SK-N-SH (cell line): ENCODE measurements at regions not wholly inside any gene's neighbourhood (a gene's known extent, or its start where the extent isn't known, plus 50 kb on each side); places are given as distances from the start of the nearest gene placed in this dataset.

Source experiments
- CTCF ChIA-PET: fragments of 300-600, 350-600 bp; formaldehyde crosslinking; extraction: SDS; loops from one replicate; lab custom pipeline; 2021; lab: Yijun Ruan, JAX
- POLR2A ChIA-PET: fragments of 350-600 bp; sonication (Branson Sonifier 250); formaldehyde crosslinking; extraction: SDS; loops from one replicate; lab custom pipeline; 2020; ENCODE audit warnings: antibody characterized with exemption, inconsistent platforms; lab: Yijun Ruan, JAX
- DNase-seq: peaks from one replicate; pipeline ENCODE4 v3.0.0; 2012
- H2AFZ ChIP-seq: fragments of 200-600 bp; sonication (generic); 2 replicates; pipeline ENCODE4 v1.8.1; 2016; ENCODE audit warnings: antibody characterized with exemption, mild to moderate bottlenecking, low read depth
- H3F3A ChIP-seq: fragments of 200-600 bp; sonication (generic); replicated peaks from 2 replicates; pipeline ENCODE3; 2016; ENCODE audit warnings: antibody characterized with exemption, mild to moderate bottlenecking; ENCODE audit not compliant: insufficient read depth
- H3K27ac ChIP-seq, 2 experiments: fragments of 200-500 bp in 1 of 2; fragments of 200-600 bp in 1 of 2; sonication (Bioruptor generic) in 1 of 2; sonication (generic), shearing (Covaris generic) in 1 of 2; 2 replicates each; pipeline versions ENCODE4 v1.5.1 to v1.6.1; 2014 to 2016; ENCODE audit warnings: low read depth in 2 of 2, inconsistent platforms in 1 of 2, low read length in 1 of 2, mild to moderate bottlenecking in 1 of 2, mixed read lengths in 1 of 2
- H3K27me3 ChIP-seq: fragments of 200-600 bp; sonication (generic), shearing (Covaris generic); 2 replicates; pipeline ENCODE4 v1.6.1; 2016; ENCODE audit warnings: mixed run types; ENCODE audit not compliant: insufficient read depth
- H3K36me3 ChIP-seq, 2 experiments: fragments of 200-500 bp in 1 of 2; fragments of 200-600 bp in 1 of 2; sonication (Bioruptor generic) in 1 of 2; sonication (generic) in 1 of 2; replicated peaks in 1 of 2; 2 replicates each; pipeline versions ENCODE3 to v1.5.1; 2014 to 2016; ENCODE audit warnings: low read length in 1 of 2, mild to moderate bottlenecking in 1 of 2; ENCODE audit not compliant: insufficient read depth in 2 of 2, control insufficient read depth in 1 of 2
- H3K4me1 ChIP-seq, 2 experiments: fragments of 200-500 bp in 1 of 2; fragments of 200-600 bp in 1 of 2; sonication (Bioruptor generic) in 1 of 2; sonication (generic), shearing (Covaris generic) in 1 of 2; 2 replicates each; pipeline versions ENCODE4 v1.5.1 to v1.6.1; 2014 to 2016; ENCODE audit warnings: low read depth in 1 of 2, low read length in 1 of 2, mixed run types in 1 of 2; ENCODE audit not compliant: insufficient read depth in 2 of 2, control insufficient read depth in 1 of 2
- H3K4me2 ChIP-seq: fragments of 200-600 bp; sonication (generic), shearing (Covaris generic); 2 replicates; pipeline ENCODE4 v1.6.1; 2017; ENCODE audit warnings: mixed run types
- H3K4me3 ChIP-seq, 2 experiments: fragments of 200-500 bp in 1 of 2; fragments of 200-600 bp in 1 of 2; sonication (Bioruptor generic) in 1 of 2; sonication (generic), shearing (Covaris generic) in 1 of 2; 2 replicates each; pipeline versions ENCODE4 v1.5.1 to v1.8.1; 2014 to 2016; ENCODE audit warnings: low read depth in 2 of 2, inconsistent platforms in 1 of 2, low read length in 1 of 2, mild to moderate bottlenecking in 1 of 2, mixed read lengths in 1 of 2, moderate library complexity in 1 of 2
- H3K79me2 ChIP-seq: fragments of 200-600 bp; sonication (generic); 2 replicates; pipeline ENCODE4 v1.8.1; 2017; ENCODE audit warnings: mild to moderate bottlenecking; ENCODE audit not compliant: insufficient read depth
- H3K9ac ChIP-seq: fragments of 200-600 bp; sonication (generic); 2 replicates; pipeline ENCODE4 v1.6.1; 2017; ENCODE audit warnings: mixed run types
- H3K9me2 ChIP-seq: fragments of 200-600 bp; sonication (generic); 2 replicates; pipeline ENCODE4 v1.6.1; 2017; ENCODE audit warnings: mixed run types
- H3K9me3 ChIP-seq: fragments of 200-600 bp; sonication (generic); 2 replicates; pipeline ENCODE4 v1.6.1; 2017; ENCODE audit warnings: mixed run types, mild to moderate bottlenecking, moderate library complexity
- H4K20me1 ChIP-seq: fragments of 200-600 bp; sonication (generic); 2 replicates; pipeline ENCODE4 v1.6.1; 2017; ENCODE audit warnings: mild to moderate bottlenecking, mixed run types; ENCODE audit not compliant: insufficient read depth
- EP300 ChIP-seq, 2 experiments: IDR thresholded peaks; 2 replicates each; pipeline versions ENCODE4 v1.4.0 to v1.6.1; 2012; ENCODE audit warnings: borderline replicate concordance in 1 of 2, low read depth in 1 of 2, low read length in 1 of 2
- EZH2phosphoT487 ChIP-seq: fragments of 200-600 bp; sonication (generic); IDR thresholded peaks from 2 replicates; pipeline ENCODE4 v1.6.1; 2017; ENCODE audit warnings: low read depth, mixed run types, mild to moderate bottlenecking, antibody characterized with exemption, moderate library complexity, borderline replicate concordance
- FOSL2 ChIP-seq: IDR thresholded peaks from 2 replicates; pipeline ENCODE4 v1.4.0; 2012; ENCODE audit warnings: low read depth, mild to moderate bottlenecking, moderate library complexity, borderline replicate concordance
- FOXJ3 ChIP-seq: sonication (generic); formaldehyde crosslinking; IDR thresholded peaks from 2 replicates; pipeline ENCODE4 v1.5.1; 2020; ENCODE audit warnings: mild to moderate bottlenecking, missing genetic modification reagents
- MEF2A ChIP-seq: IDR thresholded peaks from 2 replicates; pipeline ENCODE4 v1.4.0; 2012; ENCODE audit warnings: low read depth, borderline replicate concordance
- NFIC ChIP-seq: IDR thresholded peaks from 2 replicates; pipeline ENCODE4 v1.4.0; 2012; ENCODE audit warnings: borderline replicate concordance
- REST ChIP-seq: IDR thresholded peaks from 2 replicates; pipeline ENCODE4 v1.6.1; 2012; ENCODE audit warnings: mild to moderate bottlenecking, low read depth, low read length, moderate library complexity
- RFX5 ChIP-seq: IDR thresholded peaks from 2 replicates; pipeline ENCODE4 v1.6.1; 2012; ENCODE audit warnings: mild to moderate bottlenecking, improper control_type of control experiment, low read length
- SMC3 ChIP-seq: IDR thresholded peaks from 2 replicates; pipeline ENCODE4 v1.6.1; 2012; ENCODE audit warnings: low read depth, low read length, improper control_type of control experiment
- TAF1 ChIP-seq: IDR thresholded peaks from 2 replicates; pipeline ENCODE4 v1.6.1; 2012; ENCODE audit warnings: low read depth, mild to moderate bottlenecking, low read length, moderate library complexity, borderline replicate concordance
- USF2 ChIP-seq: fragments of 150-350 bp; IDR thresholded peaks from 2 replicates; pipeline ENCODE4 v1.6.1; 2017; ENCODE audit warnings: antibody characterized with exemption, low read length, low read depth, borderline replicate concordance
- YY1 ChIP-seq: IDR thresholded peaks from 2 replicates; pipeline ENCODE4 v1.4.0; 2012; ENCODE audit warnings: low read depth, mild to moderate bottlenecking
- ZBTB33 ChIP-seq: IDR thresholded peaks from 2 replicates; pipeline ENCODE4 v1.4.0; 2012; ENCODE audit warnings: low read depth, borderline replicate concordance
- WGBS: methylation state at CpG from one replicate; pipeline ENCODE4 v1.1.6; 2017; ENCODE audit warnings: low lambda C conversion rate; 5-methylcytosine and 5-hydroxymethylcytosine counted together

- Histone ChIP-seq H4K20me1 (no peaks in the 10 kb centered on the region), H3K4me1 (no peaks in the 10 kb centered on the region), H2AFZ (no peak overlapping the region), H3K4me3 (no peak overlapping the region), H3K9me2 (no peaks in the 10 kb centered on the region), H3F3A (no peaks in the 10 kb centered on the region), H3K36me3 (no peaks in the 10 kb centered on the region), H3K27ac (no peak overlapping the region), H3K27me3 (no peaks in the 10 kb centered on the region), H3K9me3 (no peaks in the 10 kb centered on the region), H3K9ac (no peak overlapping the region), H3K4me2 (no peak overlapping the region), H3K79me2 (no peaks in the 10 kb centered on the region)
- DNase-seq, result no peak
- 77% methylated on average over 5 of the region's 5 CpGs for WGBS
- TF ChIP-seq MEF2A, result no peak
- TF ChIP-seq YY1, result no peak
- no peak for TF ChIP-seq FOSL2
- no peak for TF ChIP-seq EZH2phosphoT487
- TF ChIP-seq ZBTB33, result no peak
- TF ChIP-seq USF2, result no peak
- TF ChIP-seq REST, result no peak
- TF ChIP-seq TAF1, result no peak
- no peak for TF ChIP-seq SMC3
- no peak for TF ChIP-seq EP300 (IDR thresholded peaks at IDR 0.05; ENCODE audit: borderline replicate concordance in 1 of 2, low read depth in 1 of 2, low read length in 1 of 2)
- TF ChIP-seq RFX5, result no peak
- ChIA-PET POLR2A (no interaction called here), CTCF (interaction anchor here (0.6 kb wide), 1 partner anchor 1173 kb away, joined by 3 read pairs; no protein-coding TSS in a partner anchor)
Observed at GRCh38 chr1:79847700-79848099, 841.2 kb upstream of the ADGRL4 start.

- Histone ChIP-seq H4K20me1 (no peaks in the 10 kb centered on the region), H3K27me3 (no peaks in the 10 kb centered on the region), H3K9me3 (no peaks in the 10 kb centered on the region), H3F3A (no peaks in the 10 kb centered on the region), H3K9me2 (no peaks in the 10 kb centered on the region), H3K9ac (no peak overlapping the region), H3K4me3 (no peak overlapping the region), H3K27ac (peak overlapping the region in 1 of 2 experiments; percentile 40; a peak in 1 of 4 replicates), H3K36me3 (no peaks in the 10 kb centered on the region), H3K79me2 (no peaks in the 10 kb centered on the region), H2AFZ (no peak overlapping the region), H3K4me1 (no peaks in the 10 kb centered on the region), H3K4me2 (no peak overlapping the region)
- WGBS, result 48% methylated on average over 1 of the region's 1 CpG
- ChIA-PET CTCF (no interaction called here), POLR2A (no interaction called here)
- DNase-seq, result no peak
- TF ChIP-seq YY1, result no peak
- no peak for TF ChIP-seq REST
- TF ChIP-seq EP300 (IDR thresholded peaks at IDR 0.05; ENCODE audit: borderline replicate concordance in 1 of 2, low read depth in 1 of 2, low read length in 1 of 2), result no peak
- TF ChIP-seq EZH2phosphoT487, result no peak
- TF ChIP-seq FOXJ3 (CRISPR knock-in tag), result no peak
- TF ChIP-seq USF2, result no peak
- TF ChIP-seq SMC3, result no peak
- TF ChIP-seq NFIC, result no peak
Observed at GRCh38 chr1:79845936-79846335, 839.4 kb upstream of the ADGRL4 start.
